GM18519 (cell line): ENCODE measurements at regions not wholly inside any gene's neighbourhood (a gene's known extent, or its start where the extent isn't known, plus 50 kb on each side); places are given as distances from the start of the nearest gene placed in this dataset.
"Not testable (repeated sequence)": the region's sequence is repeated elsewhere in the genome, so short reads cannot be mapped to it uniquely, and the experiment has no call there.

Experiments used
- ATAC-seq: cut with Tn5 transposase; IDR thresholded peaks from one replicate; pipeline ENCODE4 v1.9.1; 2021; ENCODE audit warnings: mild to moderate bottlenecking, moderate library complexity; ENCODE audit not compliant: unreplicated experiment, low FRiP score

DNA sequence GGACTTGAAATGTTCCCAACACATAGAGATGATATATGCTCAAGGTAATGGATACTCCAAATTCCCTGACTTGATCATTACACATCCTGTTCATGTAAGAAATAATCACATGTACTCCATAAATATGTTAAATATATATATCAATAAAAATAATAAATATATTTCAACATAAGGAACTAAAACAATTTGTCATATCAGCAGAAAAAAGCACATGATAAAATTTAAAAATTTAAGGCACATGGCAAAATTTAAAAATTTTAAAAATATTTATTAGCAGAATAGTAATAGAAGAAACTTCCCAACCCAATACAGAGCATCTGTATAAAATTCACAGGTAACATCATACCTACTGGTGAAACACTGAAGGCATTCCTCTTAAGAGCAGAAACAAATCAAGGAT, 109.6 kb upstream of the KYNU start:
- no peak for ATAC-seq

DNA sequence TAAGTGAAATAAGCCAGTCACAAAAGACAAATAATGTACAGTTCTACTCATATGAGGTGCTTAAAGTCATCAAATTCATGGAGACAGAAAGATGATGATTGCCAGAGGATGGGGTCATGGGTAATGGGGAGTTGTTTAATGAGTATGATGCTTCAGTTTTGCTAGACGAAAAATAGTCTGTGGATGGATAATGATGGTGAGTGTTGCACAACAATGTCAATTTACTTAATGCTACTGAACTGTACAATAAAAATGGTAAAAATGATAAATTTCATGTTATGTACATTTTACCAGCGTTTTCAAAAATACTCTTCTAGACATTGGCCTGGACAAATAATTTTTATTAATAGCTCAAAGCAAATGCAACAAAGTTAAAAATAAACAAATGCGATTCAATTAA, 118.5 kb upstream of the KYNU start:
- ATAC-seq, result no peak

DNA sequence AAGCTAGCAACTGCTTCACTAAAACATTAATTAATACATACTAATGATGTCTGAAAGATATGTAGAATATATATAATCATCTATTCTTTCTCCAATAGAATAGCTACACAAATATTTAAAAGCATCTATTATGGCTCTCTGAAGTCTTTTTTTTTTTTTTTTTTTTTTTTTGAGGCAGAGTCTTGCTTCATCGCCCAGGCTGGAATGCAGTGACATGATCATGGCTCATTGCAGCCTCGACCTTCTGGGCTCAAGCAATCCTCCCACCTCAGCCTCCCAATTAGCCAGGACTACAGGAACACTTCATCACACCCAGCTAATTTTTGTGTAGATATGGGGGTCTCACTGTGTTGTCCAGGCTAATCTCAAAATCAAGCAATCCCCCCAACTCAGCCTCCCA, 120.4 kb upstream of the KYNU start:
- no peak for ATAC-seq

DNA sequence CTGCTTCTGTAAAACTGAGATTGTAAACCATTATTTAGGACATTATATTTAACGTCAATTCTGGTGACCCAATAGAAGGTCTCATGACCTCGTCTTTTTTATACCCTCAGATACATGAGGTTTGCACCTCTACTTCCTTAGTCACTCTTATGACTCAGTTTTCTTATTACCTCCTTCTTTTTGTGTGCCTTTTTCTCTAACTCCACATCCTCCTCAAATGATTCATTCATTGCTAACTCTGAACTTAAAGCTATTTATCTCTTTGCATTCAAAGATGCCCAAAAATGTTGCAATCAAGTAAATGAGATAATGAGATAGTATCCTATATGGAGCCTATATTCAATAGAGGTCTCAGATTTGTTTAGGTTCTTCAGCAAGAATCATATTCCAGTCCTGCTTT, 121.0 kb upstream of the KYNU start:
- ATAC-seq, result no peak

DNA sequence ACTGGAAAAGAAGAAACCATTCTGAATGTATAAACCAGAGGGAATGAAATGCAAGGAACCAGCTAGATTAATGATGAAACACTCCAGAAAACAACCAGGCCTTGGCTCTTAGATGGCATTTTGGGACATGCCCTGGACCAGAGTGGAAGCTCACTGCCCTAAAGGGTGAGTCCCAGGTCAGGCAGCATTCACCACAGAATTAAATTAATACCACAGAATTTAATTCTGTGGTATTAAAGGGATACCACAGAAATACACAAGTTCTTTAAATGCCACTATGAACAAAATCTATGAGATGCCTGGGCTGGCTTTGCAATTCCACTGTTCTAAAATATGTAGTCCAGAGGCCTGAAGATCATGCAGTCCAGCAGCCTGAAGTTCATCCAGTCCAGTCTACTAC, 122.3 kb upstream of the KYNU start:
- no peak for ATAC-seq

DNA sequence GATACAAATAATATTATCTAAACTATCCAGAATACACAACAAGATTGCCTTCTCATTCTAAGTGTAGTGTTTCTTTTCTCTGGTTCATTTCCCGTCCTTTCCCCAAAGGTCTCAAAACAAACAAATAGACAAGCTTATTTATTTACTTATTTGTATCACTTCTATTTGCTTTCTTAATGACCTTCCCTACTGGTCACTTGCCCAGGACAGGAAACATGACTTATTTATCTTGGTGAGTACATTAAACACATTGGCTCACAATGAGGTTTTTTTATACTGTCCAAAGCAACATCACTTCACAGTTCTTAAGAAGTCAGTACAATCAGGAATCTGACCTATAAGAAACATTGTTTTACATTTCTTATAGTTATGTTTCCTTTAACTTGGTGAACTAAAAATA, 123.3 kb upstream of the KYNU start:
- no peak for ATAC-seq

DNA sequence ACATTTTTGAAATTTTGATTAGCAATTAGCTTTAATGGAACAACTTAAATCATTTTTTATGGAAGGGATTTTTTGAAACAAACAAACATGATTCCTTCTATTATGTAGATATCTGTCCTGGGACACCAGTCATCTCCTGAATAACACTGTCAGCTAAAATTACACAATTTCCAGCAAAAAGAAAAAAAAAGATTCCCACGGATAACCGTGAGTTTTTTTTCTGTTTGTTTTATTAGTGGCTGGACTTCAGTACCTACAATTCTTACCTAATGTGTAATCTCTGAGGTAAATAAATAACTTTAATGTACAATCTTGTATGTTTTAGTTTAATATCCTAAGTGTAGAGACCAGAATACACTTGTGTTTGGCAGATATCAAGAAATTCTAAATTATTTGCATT, 126.6 kb upstream of the KYNU start:
- ATAC-seq, result no peak

DNA sequence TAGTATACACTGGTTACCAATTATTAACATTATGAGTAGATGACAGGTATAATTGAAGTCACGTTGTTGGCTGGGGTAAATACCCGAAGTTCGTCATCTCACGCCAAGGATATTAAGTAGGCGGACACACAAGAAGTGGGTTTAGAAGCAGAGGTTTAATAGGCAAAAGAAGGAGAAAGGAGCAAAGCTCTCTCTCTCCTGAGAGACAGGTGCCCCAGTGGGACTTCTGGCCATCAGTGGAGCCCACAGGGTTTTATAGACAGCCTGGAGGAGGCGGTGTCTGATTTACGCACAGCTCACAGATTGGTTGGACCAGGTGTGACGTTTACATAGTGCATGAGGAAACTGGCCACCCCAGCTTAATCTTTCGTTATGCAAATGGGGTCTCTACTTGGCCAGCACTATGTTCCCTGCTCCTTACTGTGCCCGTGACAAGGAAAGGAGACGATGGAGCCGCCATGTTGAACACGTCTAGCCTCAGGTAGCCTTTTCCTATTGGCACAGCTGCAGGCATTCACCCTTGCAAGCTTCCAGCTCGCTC, 128.8 kb upstream of the KYNU start:
- no peak for ATAC-seq

DNA sequence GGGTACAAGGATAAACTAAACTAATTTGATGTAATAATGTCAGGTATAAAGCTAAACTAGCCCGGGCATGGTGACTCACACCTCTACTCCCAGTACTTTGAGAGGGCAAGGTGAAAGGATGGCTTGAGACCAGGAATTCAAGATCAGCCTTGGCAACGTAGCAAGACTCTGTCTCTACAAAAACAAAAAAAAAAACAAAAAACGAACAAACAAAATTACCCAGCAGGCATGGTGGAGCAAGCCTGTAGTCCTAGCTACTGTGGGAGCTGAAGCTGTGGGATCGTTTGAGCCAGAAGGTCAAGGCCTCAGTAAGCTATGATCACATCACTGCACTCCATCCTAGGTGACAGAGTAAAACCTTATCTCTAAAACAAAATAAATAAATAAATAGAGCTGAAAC, 131.8 kb upstream of the KYNU start:
- ATAC-seq, result no peak

DNA sequence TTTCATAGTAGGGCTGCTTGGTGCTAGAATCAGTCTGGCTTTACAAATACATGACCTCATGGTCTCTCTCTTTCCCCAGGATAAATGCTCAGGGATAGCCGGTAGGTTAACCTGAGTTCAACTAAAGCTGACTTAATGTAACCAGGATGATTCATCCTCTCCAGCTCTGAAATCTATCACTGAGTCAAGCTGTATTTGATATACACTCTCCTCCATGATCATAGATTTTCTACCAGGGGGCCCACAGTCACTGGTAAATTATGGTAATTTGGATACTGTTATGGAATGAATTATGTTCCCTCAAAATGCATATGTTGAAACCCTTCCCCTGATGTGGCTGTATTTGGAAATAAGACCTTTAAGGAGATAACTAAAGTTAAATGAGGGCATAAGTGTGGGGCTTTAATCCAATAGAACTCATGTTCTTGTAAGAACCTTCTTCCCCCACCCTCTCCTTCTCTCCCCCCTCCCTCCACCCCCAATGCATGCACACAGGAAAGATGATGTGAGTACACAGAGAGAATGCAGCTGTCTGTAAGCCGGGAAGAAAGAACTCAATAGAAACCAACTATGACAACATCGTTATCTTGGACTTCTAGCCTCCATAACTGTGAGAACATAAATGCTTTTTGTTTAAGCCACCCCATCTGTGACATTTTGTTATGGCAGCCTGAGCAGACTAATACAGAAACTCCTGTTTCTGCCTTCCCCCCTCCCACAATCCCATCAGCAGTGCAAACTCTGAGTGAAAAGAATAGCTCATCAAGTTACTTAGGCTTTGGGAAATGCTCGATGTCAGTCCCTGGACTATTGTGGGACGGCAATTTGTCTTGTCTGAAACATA, 134.9 kb upstream of the KYNU start:
- ATAC-seq, result peak; percentile 8

DNA sequence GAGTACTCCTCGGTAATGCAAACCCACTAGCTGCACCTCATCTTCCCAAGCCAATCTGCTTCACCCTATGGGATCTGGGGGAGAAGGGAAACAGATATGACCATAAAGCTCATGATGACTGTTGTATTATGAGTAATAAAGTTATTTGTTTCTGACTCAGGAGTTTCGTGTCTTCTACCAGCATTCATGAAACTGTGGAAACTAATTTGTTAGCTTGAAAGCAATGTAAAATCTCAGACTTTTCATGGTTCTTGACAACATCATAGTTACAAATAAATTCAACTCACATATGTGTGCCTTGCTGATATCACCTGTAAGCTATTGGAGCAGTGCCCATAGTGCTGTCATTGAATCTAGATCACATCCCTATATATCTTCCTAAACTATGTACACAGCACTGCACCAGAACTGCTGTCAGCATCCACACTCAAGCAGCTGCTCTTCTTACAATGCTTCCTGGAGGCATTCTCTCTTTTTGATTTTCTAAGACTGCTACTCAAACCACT, 135.6 kb upstream of the KYNU start:
- ATAC-seq, result peak; percentile 77

DNA sequence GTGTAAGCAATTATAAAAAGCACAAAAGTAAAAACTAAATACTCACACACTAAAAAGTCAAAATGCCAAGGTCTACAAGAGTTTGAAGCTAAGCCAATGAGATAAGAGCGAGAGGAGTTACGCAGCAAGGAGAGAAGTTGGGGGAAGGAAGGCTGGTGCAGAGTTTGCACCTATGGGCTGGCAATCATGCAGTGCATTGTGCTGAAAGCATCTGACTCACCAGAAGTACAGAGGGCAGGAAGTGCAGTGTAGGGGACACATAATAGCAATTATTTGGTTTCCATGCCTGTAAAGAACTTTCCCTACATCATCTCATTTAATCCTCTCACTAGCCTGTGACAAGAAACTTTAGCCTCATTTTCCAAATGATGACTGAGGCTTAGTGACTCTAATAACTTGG, 142.7 kb upstream of the KYNU start:
- no peak for ATAC-seq

DNA sequence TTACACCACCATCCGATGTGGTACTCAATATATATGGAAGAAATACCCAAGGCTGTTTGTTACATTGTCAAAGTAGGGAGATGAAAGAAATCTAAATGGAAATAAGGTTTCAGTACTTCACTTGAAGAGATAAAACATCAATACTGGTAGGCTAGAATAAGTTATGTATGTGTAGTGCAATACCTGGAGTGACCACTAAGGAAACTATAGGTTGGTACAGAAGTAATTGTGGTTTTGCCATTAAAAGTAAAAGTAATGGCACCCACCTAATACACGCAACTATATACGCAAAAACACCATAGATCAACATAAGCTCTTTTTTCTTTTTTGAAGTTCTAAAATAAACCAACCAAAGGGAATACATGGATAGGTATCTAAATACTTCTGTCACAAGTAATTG, 143.2 kb upstream of the KYNU start:
- no peak for ATAC-seq

DNA sequence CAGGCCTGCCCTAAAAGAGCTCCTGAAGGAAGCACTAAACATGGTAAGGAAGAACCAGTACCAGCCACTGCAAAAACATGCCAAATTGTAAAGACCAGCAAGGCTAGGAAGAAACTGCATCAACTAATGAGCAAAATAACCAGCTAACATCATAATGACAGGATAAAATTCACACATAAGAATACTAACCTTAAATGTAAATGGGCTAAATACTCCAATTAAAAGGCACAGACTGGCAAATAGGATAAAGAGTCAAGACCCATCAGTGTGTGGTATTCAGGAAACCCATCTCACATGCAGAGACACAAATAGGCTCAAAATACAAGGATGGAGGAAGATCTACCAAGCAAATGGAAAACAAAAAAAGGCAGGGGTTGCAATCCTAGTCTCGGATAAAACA, 147.7 kb upstream of the KYNU start:
- not testable (repeated sequence) for ATAC-seq

DNA sequence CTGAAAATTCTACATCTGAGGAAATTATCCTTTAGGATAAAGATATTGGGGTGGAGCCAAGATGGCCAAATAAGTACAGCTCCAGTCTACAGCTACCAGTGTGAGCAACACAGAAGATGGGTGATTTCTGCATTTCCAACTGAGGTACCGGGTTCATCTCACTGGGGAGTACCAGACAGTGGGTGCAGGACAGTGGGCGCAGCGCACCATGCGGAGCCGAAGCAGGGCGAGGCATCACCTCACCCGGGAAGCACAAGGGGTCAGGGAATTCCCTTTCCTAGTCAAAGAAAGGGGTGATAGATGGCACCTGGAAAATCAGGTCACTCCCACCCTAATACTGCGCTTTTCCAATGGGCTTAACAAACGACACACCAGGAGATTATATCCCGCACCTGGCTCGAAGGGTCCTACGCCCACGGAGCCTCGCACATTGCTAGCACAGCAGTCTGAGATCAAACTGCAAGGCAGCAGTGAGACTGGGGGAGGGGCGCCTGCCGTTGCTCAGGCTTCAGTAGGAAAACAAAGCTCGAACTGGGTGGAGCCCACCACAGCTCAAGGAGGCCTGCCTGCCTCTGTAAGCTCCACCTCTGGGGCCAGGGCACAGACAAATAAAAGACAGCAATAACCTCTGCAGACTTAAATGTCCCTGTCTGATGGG, 149.5 kb upstream of the KYNU start:
- not testable (repeated sequence) for ATAC-seq

DNA sequence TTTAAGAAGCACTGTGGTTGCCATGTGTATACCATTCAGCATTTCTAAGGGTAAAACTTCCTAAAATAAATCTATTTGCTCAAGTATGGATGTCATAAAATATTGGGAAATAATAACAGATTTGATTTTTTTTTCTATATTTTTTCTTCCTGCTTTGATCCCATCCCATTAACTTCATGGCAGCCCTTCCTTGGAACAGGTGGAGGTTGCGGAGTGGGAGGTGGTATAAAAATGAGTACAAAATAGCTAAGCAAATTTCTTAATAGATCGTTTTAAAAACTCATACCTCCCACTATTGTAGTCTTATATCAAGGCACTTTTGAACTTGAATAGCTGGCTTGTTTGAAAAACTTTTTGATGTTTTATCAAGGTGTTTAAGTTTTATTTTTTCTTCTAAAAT, 152.1 kb upstream of the KYNU start:
- no peak for ATAC-seq

DNA sequence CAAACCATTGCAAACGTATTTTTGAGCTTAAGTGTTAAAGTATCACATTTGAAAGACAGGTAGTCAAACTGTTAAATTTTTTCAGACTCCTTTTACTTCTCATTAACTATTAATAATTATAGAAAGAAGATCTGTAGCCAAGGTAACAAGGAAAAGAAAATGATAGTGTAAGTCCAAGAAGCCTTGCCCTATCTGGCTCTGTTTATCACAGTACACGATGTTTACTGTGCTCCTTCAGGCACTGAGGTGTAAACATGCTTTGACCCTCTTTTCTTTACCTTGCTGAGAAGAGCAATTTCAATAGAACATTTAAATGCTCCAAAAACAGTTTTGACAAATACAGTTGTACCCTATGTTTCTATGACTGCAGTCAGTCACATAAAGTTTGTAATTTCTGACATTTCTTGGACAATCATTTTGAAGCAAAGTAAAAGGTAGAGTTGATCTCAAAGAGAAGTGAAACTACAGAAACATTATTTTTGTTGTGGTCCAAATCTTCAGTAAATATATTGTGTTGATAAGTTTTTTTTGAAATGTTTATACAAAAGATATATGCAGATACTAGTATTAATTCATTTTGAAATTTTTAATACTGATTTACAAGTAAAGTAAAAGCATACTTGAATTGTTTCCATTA, 152.6 kb upstream of the KYNU start:
- ATAC-seq, result peak; percentile 29

DNA sequence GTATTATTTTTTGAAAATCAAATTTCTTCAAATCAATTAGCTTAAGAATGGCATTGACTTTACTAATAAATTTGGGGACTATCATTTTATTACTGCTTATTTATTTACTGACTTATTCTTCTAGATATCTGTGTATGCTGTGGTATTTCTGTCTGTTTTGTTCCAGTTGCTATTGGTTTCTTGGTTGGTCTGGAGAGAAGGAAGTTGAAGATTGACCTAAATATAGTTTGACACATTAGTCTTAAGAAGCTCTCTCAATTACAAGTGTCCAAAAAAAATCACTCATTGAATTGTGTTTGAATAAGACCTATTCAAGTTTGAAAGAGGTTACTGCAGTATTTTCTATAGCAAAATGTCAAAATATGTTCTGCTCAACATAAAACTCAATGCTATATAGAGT, 153.3 kb upstream of the KYNU start:
- peak; percentile 32 for ATAC-seq

DNA sequence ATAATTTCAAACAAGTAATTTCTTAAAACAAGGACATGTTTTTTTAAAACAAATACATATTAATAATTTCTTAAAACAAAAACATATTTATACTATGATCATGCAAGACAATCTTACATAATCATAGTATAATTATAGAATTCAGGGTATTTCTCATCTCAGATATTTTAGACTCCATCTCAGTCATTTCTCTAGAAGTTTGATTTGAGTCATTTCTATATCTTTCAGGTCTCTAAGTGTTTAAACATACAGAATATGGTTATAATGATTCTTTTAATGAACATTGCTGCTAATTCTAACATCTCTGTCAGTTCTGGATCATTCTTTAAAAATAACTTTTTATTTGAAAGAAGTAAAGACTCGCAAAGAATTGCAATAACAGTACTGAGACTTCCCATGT, 154.2 kb upstream of the KYNU start:
- peak; percentile 57 for ATAC-seq

DNA sequence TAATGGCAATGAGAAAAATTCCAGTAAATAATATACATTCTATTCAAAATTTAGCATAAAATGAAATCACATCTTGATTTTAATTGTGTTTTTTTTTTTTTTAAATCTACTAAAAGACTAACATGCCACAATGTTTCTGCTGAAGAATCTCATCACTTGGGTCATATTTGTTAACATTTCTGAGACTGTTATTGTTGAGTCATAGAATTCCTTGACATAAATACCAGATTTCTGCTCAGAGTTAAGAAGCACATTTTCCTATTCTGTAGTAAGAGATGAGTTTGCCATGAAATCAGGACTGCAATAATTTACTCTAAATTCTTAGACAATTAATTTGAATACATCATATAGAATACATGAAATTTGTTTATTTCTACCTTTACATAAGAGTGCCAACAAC, 154.9 kb upstream of the KYNU start:
- no peak for ATAC-seq

DNA sequence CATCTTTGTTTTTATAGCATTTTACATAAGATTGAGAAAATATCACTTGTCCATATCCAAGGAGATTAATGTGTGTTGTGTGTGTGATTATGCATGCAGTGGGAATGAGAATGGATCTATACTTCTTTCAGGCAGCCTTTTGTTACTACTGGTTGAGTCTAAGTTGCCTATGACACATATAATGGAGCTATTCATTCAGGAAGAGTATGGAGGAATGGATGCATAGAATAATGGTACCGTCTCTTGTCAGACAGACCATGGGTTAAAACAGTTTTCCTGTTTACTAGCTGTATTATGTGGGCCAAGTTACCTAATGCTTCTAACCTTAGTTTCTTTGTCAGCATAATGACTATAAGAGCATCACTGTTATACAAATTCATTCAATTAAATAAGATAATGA, 155.4 kb upstream of the KYNU start:
- ATAC-seq, result no peak
